ENCODE measurements at regions not wholly inside any gene's neighbourhood (a gene's known extent, or its start where the extent isn't known, plus 50 kb on each side); places are given as distances from the start of the nearest gene placed in this dataset.

DNA sequence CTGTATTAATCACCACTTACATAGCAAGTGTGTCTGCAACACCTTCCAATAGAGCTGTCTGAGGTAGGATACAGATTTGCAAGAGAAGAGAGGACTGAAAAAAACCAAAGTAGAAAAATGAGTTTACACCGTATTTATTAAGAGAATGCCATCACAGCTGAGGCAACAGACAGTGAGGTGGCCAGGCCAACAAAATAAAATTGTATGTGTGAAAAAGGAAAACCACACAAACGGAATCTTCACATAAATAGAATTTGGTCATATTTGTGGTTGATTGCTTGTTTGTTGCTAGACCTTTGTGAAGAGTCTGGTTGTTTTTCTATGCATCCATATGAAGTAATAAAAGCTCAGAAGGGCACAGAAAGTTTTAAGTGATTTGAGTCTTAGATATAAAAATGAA lies 157.8 kb upstream of the TSHZ2 start:
- Histone ChIP-seq H3K27ac (no peak overlapping the region), H3K9me3 (no peaks in the 10 kb centered on the region), H3K4me1 (no peaks in the 10 kb centered on the region), H3K27me3 (ENCODE audit: low read depth) (no peaks in the 10 kb centered on the region), H3K36me3 (no peaks in the 10 kb centered on the region), H3K4me3 (no peak overlapping the region)
- ATAC-seq (no peak), DNase-seq (no peak)
- intact Hi-C loops (cut with DNase I): no loop called here
- TF ChIP-seq CTCF (IDR thresholded peaks at IDR 0.05): no peak

DNA sequence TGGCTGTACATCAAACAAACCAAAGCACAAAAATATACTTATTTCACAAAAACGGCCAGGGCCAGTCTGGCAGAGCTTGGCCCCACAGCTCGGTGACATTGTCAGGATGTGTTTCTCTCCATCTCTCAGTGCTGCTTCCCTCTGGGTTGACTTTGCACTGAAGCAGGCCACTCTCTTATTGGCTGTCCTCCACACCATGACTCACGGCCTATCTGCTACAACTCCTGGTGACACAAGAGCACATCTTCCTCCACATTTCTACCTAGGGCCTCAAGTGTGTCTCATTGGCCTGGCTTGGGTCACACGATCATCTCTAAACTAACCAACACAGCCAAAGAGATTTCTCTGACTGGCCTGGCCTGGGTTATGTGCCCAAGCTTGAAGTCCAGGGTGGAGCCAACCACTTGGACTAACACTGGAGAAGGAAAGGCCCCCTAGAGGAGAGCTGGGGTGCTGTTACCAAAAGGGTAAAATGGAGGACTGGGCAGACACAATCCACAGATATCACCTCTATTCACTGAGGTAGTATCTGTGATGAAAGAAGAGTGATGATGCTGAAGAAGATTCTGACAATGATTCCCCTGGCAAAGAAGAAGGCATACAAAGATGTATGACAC lies 159.8 kb upstream of the TSHZ2 start:
- TF ChIP-seq CTCF (IDR thresholded peaks at IDR 0.05): no peak
- H3K9me3 ChIP-seq: no peaks in the 10 kb centered on the region
- H3K4me3 ChIP-seq: no peak overlapping the region
- intact Hi-C loops (cut with DNase I): no loop called here
- DNase-seq (no peak), ATAC-seq (no peak)
- no peaks in the 10 kb centered on the region for H3K27me3 ChIP-seq (ENCODE audit: low read depth)
- no peaks in the 10 kb centered on the region for H3K4me1 ChIP-seq
- H3K36me3 ChIP-seq: no peaks in the 10 kb centered on the region
- no peak overlapping the region for H3K27ac ChIP-seq

GRCh38 chr20:52809003-52809402 lies 163.2 kb upstream of the TSHZ2 start:
- DNase-seq: no peak
- ATAC-seq: no peak
- Histone ChIP-seq H3K27me3 (ENCODE audit: low read depth) (no peaks in the 10 kb centered on the region), H3K4me3 (no peak overlapping the region), H3K36me3 (no peaks in the 10 kb centered on the region), H3K4me1 (no peaks in the 10 kb centered on the region), H3K27ac (no peak overlapping the region), H3K9me3 (no peaks in the 10 kb centered on the region)
- no peak for TF ChIP-seq CTCF (IDR thresholded peaks at IDR 0.05)
- intact Hi-C loops (cut with DNase I): no loop called here

- Histone ChIP-seq H3K9me3 (no peaks in the 10 kb centered on the region), H3K36me3 (no peaks in the 10 kb centered on the region), H3K4me3 (no peak overlapping the region), H3K27ac (no peak overlapping the region), H3K4me1 (no peaks in the 10 kb centered on the region), H3K27me3 (ENCODE audit: low read depth) (no peaks in the 10 kb centered on the region)
- TF ChIP-seq CTCF (IDR thresholded peaks at IDR 0.05): no peak
- DNase-seq (no peak), ATAC-seq (no peak)
- intact Hi-C loops (cut with DNase I): no loop called here
These were observed 165.2 kb upstream of the TSHZ2 start for GRCh38 chr20:52806918-52807317.

GRCh38 chr20:52805843-52806242 lies 166.3 kb upstream of the TSHZ2 start:
- ATAC-seq (no peak), DNase-seq (no peak)
- no peak overlapping the region for H3K4me3 ChIP-seq
- H3K9me3 ChIP-seq: no peaks in the 10 kb centered on the region
- no peaks in the 10 kb centered on the region for H3K4me1 ChIP-seq
- intact Hi-C loops (cut with DNase I): no loop called here
- TF ChIP-seq CTCF (IDR thresholded peaks at IDR 0.05): no peak
- no peak overlapping the region for H3K27ac ChIP-seq
- H3K36me3 ChIP-seq: no peaks in the 10 kb centered on the region
- no peaks in the 10 kb centered on the region for H3K27me3 ChIP-seq (ENCODE audit: low read depth)

DNA sequence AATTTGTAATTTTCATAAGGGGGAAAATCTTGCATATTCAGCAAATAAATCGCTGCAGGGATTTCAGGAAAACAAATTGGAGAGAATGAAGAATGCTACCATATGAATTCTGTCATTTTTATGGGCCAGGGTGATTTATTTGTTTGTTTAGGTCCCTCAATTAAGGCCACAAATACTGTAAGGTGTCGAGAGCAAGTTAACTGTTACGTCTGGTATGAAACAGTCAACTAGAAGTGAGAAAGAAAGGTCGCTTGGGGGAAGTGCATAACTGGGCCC lies 166.9 kb upstream of the TSHZ2 start:
- H3K4me3 ChIP-seq: no peak overlapping the region
- DNase-seq (no peak), ATAC-seq (no peak)
- no peaks in the 10 kb centered on the region for H3K9me3 ChIP-seq
- no peaks in the 10 kb centered on the region for H3K36me3 ChIP-seq
- intact Hi-C loops (cut with DNase I): no loop called here
- TF ChIP-seq CTCF (IDR thresholded peaks at IDR 0.05): no peak
- no peaks in the 10 kb centered on the region for H3K27me3 ChIP-seq (ENCODE audit: low read depth)
- no peaks in the 10 kb centered on the region for H3K4me1 ChIP-seq
- no peak overlapping the region for H3K27ac ChIP-seq

All from lower lobe of right lung (tissue), 2 donors.